Fibroblast of peridontal ligament (primary cell): ENCODE measurements at regions not wholly inside any gene's neighbourhood (a gene's known extent, or its start where the extent isn't known, plus 50 kb on each side); places are given as distances from the start of the nearest gene placed in this dataset.
"Not testable (repeated sequence)": the region's sequence is repeated elsewhere in the genome, so short reads cannot be mapped to it uniquely, and the experiment has no call there.

Source experiments
- DNase-seq: peaks from one replicate; pipeline ENCODE4 v3.0.0-alpha.2; 2010; ENCODE audit errors: extremely low read depth

DNA sequence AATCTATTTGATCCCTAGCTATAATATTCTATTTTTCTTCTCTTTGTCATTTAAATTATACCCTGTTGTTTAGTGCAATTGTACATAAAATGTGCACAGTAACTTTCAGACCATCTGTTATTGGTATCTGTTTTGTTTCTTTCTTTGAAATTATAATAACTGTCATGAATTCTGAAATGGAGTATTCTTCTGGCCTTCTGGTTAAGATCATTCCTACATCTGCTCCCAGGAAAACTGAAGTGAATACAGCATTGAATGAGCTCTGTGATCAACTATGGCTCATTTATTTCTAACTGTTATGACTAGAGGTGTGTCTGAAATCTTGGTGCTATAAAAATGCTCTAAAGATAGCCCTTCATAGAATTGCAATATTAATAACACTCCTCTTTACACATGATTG lies 788.4 kb upstream of the TMEFF2 start:
- DNase-seq, result no peak

DNA sequence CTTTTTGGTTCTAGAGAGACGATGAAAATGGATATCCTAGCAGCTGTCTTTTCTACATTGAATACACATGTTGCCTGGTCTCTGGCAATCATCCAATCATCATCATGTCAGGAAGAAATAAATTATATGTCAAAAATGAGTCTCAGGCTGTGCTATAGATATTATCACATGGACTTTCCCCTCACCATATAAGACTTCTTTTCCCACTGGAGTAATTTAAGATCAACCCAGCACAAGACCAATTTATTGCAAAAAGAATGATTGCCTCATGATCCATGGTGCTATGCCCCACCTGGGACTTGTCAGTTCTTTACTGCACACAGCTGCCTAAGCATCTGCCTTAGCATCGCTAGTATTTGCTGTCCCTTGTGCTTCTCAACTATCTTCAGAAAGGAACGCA lies 783.7 kb upstream of the TMEFF2 start:
- no peak for DNase-seq

DNA sequence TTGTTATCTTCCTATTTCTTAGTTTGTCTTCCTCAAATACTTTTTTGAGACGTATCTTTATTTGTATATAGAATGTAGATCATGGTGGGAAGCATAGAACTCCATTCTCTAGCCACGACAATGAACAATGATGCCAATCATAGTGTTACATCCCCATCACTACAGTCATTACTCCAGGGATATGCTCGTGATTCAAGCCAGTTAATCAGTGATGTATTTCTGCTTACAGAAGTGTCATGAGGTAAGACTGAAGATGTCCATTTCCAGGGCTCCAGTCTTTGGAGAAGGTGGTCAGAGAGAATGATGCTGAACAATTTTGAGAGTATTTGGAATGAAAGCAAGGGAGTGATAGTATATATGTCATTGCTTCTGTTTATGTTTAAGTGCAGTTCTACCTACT lies 777.2 kb upstream of the TMEFF2 start:
- DNase-seq, result no peak

DNA sequence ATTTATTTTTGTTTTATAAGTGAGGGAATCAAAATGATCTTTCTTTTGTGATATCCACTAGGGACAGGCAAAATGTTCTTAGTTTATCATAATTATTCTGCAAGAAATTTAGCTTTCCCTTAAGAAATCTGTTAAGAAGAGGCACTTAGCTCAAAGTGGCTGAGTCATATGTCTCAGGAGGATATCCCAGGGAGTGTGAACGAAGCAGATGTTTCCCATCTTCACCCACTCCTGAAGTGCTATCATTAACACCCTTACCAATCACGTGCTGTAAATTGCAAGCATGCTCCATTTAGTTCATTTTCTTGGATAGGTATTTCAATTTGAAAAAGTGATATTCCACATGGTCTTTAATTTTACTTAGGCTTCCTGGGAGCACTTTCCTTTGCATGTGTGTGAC lies 774.3 kb upstream of the TMEFF2 start:
- DNase-seq, result no peak

DNA sequence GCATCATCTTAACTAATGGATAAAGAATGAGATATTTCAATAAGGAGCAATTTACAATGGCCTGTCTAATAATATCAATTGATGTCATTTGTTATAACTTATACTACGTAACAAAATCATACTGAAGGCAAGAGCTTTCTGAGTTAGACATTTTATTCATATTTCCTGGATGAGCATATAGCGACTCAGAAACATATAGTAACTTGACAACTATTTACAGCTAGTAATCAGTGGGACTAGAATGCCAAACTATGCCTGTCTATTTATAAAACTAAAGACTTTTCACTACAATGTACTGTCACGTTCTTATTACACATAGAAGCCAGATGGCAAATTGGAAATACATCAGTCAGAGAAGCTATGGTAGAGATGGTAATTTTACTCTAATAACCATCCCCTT lies 766.2 kb upstream of the TMEFF2 start:
- no peak for DNase-seq

DNA sequence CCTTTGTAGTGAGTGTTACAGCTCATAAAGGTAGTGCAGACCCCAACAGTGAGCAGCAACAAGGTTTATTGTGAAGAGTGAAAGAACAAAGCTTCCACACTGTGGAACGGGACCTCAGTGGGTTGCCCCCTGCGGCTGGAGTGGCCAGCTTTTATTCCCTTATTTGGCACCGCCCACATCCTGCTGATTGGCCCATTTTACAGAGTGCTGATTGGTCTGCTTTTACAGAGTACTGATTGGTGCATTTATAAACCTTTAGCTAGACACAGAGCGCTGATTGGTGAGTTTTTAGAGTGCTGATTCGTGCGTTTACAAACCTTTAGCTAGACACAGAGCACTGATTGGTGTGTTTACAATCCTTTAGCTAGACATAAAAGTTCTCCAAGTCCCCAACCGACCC lies 763.9 kb upstream of the TMEFF2 start:
- not testable (repeated sequence) for DNase-seq

DNA sequence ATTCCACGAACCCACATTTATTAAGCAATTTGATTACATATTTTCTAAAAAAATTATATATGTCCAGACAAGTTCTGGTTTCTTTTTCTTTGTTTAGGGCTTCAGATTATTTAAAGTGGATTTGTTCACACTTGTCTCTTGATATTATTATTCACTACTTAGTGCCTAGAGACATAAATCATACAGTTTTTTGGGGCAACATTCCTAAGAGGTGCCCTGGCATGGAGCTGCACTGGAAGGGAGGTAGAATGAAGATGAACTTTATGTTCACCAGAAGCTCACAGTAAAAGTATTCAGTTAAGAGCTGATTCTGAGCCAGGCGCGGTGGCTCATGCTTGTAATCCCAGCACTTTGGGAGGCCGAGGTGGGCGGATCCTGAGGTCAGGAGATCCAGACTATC lies 762.7 kb upstream of the TMEFF2 start:
- no peak for DNase-seq

DNA sequence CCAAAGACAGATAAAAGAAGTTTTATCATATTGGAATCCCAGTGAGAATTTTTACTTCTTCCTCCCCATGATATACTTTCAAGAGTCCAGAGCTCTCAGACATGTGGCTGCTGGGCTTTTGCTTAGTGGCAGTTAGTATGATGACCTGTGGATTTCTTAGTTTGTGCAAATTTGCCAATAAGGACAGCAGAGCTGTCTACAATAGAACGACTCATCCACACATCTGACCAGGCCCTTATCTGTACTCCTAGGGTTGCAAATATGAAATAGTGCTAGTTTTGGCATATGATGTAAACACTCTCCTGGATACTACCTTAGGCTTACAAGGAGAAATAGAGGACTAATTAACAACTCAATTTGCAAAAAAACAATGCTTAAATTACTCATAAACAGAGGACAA lies 758.4 kb upstream of the TMEFF2 start:
- DNase-seq, result no peak

DNA sequence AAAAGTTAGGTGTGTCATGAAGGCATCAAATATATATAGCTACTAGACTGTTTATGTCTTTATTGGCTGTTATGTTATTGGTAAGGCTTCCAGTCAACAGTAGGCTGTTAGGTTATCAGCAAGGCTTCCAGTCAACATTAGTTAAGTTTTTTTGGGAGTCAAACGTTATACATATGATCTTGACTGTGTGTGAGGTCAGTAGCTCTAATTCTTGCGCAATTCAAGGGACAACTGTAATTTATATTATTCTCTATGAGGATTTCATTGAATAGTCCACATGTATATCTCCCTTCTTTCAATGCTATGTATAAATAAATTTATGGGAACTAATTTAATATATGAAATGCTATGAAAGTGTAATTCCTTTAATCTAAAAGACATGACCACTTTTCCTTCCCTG lies 757.5 kb upstream of the TMEFF2 start:
- no peak for DNase-seq

DNA sequence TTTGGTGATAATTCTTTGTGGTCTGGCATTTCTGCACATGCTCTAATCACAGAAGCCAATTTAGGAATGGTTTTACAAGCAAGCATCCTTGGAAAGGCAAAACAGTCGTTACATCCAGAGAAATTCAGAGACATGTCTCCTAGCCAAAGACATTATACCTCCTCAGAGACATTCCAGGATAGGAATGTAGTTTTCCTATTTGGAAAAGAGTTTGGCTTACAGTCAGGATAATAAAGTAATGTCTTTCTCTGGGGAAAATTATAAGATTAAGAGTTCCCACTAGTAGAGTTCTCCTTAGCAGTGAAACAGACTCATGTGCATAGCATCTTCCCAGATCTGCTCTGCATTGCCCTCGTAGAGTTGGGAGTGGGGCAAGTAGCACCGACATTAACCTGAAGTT lies 753.6 kb upstream of the TMEFF2 start:
- DNase-seq, result no peak

DNA sequence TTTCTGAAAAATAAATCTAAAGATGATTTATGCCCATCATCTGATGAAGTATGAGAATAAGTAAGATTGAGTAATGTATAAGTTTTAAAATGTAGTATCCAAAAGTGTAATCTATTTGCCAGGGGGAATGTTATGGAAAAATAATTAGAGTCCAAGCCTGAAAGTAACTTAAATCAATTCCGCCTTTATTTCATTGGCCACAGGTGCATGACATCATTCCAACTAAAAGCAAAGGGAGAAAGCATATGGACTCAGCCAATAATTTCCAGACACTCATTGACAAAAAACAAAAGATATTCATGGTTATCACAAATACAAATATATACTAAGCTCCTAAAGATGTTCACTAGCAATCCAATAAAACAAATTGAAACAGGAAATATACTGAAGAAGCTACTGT lies 752.6 kb upstream of the TMEFF2 start:
- no peak for DNase-seq

DNA sequence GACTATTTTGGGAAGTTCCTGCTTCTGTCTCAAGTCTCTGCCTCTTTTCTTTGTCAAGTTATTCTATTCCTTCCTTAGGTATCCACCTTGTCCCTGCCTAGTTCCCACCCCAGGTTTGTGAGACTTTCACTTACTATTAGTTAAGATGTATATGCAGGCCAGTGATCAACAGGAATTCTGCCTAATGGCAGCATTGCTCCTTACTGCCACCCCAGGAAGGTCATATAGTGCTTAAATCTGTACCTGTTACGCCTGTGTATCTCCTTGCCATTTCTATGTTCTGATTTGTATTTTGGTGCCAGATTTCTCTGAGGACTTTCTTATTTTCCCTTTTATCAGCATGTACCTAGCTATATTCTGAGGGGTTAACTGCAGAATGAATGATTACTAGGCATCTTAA lies 746.0 kb upstream of the TMEFF2 start:
- DNase-seq, result no peak

DNA sequence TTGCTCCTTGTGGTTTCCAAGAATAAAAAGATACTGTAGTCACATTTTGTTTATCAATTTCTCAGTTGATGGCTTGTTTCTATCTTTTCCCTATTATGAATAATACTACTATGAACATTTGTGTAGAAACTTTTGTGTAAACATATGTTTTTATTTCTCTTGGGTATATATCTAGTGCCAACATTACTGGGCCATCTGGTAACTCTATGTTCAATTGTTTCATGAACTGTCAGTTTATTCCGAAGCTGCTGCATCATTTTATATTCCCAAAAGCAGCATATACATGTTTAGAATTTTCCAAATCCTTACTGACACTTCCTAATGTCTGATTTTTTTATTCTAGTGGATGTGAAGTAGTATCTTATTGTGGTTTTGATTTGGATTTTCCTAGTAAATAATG lies 737.6 kb upstream of the TMEFF2 start:
- no peak for DNase-seq

DNA sequence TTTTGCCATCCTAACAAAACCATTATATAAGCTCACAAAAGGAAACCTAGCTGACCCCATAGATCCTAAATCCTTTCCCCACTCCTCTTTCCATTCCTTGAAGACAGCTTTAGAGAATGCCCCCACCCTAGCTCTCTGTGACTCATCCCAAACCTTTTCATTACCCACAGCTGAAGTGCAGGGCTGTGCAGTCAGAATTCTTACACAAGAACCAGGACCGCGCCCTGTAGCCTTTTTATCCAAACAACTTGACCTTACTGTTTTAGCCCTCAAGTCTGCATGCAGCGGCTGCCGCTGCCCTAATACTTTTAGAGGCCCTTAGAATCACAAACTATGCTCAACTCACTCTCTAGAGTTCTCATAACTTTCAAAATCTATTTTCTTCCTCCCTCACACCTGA lies 726.9 kb upstream of the TMEFF2 start:
- not testable (repeated sequence) for DNase-seq

DNA sequence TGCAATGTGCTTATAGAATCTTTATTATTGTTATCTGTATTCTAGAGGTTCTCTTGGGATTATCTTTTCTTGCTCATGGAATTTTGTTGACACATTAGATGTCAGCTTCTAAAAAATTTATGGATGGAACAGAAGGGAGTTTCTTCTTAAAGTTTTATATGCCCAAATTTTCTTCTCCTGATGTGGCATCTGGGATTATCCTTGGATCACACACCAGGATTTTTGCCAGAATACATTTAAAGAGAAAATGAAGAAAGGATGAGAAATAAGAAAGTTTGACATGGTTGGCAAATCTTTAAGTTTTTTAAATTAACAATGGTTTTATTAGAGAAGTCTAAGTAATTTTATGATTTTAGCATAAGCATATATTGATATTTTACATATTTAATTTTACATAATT lies 706.7 kb upstream of the TMEFF2 start:
- no peak for DNase-seq

DNA sequence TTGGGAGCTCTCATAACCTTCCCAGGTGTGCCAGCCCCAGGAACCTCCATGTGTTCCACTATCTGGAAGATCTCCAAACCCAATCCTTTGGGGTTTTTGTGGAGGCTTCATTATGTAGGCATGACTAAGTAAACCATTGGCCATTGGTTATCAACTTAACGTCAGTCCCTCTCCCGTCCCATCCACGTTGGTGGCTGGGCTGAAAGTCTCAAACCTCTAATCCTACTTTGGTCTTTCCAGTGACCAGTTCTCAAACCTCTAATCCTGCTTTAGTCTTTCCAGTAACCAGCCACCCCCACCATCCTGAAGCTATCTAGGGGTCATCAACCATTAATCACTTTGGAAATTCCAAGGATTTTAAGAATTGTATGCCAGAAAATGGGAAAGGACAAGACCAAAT lies 704.7 kb upstream of the TMEFF2 start:
- no peak for DNase-seq

DNA sequence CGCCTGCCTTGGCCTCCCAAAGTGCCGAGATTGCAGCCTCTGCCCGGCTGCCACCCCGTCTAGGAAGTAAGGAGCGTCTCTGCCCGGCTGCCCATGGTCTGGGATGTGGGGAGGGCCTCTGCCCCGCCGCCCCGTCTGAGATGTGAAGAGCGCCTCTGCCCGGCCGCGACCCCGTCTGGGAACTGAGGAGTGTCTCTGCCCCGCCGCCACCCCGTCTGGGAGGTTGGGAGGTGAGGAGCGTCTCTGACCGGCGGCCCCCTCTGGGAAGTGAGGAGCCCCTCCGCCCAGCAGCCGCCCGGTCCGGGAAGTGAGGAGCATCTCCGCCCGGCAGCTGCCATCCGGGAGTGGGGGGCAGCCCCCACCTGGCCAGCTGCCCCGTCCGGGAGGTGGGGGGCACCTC lies 699.2 kb upstream of the TMEFF2 start:
- not testable (repeated sequence) for DNase-seq

DNA sequence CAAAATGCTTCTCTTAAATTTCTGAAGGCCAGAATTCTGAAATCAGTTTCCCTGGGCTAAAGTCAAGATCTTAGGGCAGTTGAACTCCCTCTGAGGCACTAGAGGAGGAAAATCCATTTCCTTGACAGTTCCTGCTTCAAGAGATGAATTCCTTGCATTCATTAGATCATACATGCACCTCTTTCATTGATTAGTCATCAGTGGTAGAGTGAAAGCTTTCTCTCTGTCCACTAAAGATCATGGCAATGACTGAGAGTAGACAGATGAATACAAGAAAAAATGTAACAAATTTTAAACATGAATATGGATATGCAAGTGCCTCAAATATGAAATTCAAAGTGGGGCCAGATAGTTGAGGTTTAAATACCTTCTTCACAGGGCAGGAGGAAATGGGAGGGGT lies 693.4 kb upstream of the TMEFF2 start:
- no peak for DNase-seq

DNA sequence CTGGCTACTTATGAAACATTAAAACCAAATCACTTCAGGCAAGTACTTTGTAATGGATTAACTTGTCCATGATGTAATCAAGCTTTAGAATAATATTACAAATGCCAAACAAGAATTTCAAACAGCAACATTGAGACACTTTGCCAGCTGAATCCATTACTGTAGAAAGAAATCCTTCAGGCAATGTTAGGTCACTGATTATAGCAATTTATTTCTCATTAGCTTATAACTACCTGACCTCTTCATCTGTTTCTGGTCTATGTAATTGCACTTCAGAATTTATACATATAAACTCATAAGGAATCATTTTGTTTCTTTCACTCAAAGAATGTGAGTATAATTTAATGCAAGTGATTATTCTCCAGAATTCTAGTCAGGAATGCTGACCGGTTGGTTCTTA lies 692.6 kb upstream of the TMEFF2 start:
- DNase-seq, result no peak

DNA sequence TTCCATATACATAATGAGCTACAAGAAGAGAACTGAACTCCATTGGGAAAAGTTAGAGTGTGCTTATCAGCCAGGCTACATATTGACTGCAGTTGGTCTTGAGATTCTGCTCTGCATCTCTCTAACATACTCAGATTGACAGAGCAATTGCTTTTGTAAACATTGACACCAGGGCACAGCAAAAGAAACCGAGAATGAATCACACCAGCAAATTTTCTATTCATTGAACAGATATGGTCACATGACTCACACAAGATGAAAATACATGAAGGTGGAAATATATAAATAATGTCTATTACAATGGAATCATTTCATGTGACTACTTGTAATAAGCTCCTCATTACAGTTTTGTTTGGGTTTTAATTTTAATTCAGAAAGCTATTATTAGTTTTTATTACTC lies 691.9 kb upstream of the TMEFF2 start:
- DNase-seq, result no peak

DNA sequence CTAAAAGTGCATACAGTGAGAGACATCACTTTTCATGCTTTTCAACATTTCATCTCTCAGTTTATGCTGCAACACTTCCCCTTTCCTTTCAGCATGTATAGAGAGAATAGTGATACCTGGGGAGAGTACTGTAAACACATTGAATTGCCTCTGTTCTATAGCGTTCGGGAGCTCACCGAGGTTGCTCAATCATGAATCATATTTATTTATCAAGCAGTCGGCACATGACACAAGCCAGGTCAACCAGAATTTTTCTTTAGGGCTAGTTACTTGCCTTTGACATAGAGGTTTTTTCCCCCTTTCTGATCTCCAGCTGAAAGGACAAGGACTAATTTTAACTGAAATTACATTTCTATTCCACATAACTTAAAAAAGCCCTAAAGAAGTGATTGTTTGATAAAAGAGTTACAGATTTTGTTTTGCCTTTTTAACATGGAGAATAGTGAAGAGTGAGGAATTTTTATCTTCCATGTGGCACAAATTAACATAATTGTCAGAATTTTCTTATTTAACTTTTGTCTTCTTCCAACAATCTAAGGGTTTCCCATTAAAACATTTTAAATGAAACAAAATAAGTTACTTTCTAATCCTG lies 690.9 kb upstream of the TMEFF2 start:
- no peak for DNase-seq

DNA sequence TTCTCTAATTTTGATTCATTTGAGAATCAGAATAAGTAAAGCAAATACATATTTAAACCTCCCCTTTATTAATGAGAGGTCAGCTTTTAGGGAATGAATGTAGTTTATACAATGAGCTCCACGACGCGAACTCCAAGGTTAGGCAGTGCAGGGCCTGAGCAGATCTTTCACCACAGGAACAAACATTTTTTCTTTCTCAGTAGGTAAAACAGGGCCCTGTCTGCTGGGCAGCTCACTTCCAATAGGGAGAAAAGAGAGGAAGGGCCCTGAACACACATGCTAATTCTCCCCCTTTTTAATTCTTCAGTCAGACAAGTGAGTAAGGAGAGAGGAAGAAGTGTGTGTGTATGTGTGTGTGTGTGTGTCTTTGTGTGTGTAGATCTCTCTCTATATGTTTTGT lies 682.4 kb upstream of the TMEFF2 start:
- DNase-seq, result no peak

DNA sequence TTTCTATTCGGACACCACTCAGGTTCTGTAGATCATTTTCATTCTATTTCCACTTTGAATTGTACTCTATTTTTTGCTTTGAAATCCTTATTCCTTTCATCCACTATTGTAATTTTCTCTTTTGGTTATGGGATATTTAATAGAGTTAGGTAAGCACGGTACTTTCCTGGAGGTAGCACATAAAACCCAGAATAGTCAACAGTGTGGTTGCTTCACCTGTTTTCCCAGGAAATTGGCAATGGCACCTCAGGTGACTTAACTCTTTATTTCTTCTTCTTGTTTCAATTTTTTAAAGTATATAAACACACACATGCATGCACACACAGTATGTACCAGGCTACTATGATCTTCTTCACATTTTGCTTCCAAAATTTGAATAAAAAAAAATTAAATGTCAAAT lies 682.0 kb upstream of the TMEFF2 start:
- no peak for DNase-seq

DNA sequence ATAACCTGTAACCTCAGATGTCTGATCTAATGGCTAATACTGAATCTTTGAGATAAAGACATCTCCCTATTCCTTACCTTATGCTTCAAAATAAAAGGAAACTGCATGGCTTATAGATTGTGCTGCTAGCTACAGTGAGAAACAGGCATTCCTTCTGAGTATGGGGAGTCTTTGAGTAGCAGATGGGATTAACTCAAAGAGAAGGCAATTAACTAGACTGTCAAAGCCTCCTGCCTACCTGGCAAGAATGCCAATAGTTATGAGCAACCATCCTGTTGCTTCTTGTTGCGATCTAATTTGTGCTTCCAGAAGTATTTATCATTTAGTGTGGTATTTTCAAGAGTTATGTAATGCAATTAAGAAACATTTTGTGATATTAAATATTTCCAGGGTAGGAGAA lies 660.0 kb upstream of the TMEFF2 start:
- no peak for DNase-seq

DNA sequence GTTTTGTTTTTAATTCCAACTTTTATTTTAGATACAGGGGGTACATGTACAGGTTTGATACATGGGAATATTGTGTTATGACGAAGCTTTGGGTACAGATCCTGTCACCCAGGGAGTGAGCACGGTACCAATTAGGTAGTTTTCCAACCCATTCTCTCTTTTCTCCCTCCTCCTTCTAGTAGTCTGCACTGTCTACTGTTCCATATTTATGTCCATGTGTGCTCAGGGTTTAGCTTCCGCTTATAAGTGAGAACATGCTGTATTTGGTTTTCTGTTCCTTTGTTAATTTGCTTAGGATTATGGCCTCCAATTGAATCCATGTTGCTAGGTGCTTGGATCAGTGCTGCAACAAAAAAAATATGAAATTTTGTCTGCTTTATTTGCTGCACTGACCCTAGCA lies 659.3 kb upstream of the TMEFF2 start:
- DNase-seq, result no peak
